ENCODE measurements at regions not wholly inside any gene's neighbourhood (a gene's known extent, or its start where the extent isn't known, plus 50 kb on each side); places are given as distances from the start of the nearest gene placed in this dataset.

- Histone ChIP-seq H3K79me1 (ENCODE audit: low read depth in 1 of 2, low read length in 2 of 2) (no peaks in the 10 kb centered on the region), H2AK5ac (ENCODE audit: low read depth, low read length) (no peak overlapping the region), H3K18ac (ENCODE audit: low read depth, low read length) (no peak overlapping the region), H2AK9ac (replicated peaks; ENCODE audit: low read depth, low read length, poor library complexity) (no peak overlapping the region), H3K9me1 (ENCODE audit: insufficient read depth, low read length) (no peaks in the 10 kb centered on the region), H3K27ac (ENCODE audit: insufficient read depth, low read length) (no peak overlapping the region), H3K56ac (ENCODE audit: extremely low read depth, insufficient read depth, low read length) (no peak overlapping the region), H2BK5ac (ENCODE audit: low read depth, low read length, poor library complexity, severe bottlenecking) (no peak overlapping the region), H3K4me1 (ENCODE audit: control insufficient read depth, insufficient read depth, low read length) (no peaks in the 10 kb centered on the region), H3K9me3 (ENCODE audit: control insufficient read depth, insufficient read depth, low read length) (peaks cover 44% of the 10 kb centered on the region), H3K4ac (ENCODE audit: low read depth, low read length) (no peak overlapping the region), H3K36me3 (ENCODE audit: control insufficient read depth, insufficient read depth, low read length) (no peaks in the 10 kb centered on the region), H4K8ac (ENCODE audit: low read depth in 2 of 2, low read length in 2 of 2) (no peak overlapping the region), H3K4me2 (ENCODE audit: low read depth, low read length) (no peak overlapping the region), H3K23ac (ENCODE audit: low read depth, low read length) (no peak overlapping the region), H4K20me1 (ENCODE audit: insufficient read depth, low read length) (no peaks in the 10 kb centered on the region), H4K91ac (ENCODE audit: insufficient read depth, low read depth, low read length) (no peak overlapping the region), H3K27me3 (ENCODE audit: control insufficient read depth, insufficient read depth, low read length) (no peaks in the 10 kb centered on the region), H2BK120ac (ENCODE audit: low read depth, low read length) (no peak overlapping the region), H4K5ac (ENCODE audit: low read depth, low read length) (no peak overlapping the region), H2AFZ (replicated peaks; ENCODE audit: low read length, poor library complexity) (no peak overlapping the region), H3K14ac (replicated peaks; ENCODE audit: low read depth, low read length) (no peak overlapping the region), H2BK15ac (ENCODE audit: low read depth, low read length) (no peak overlapping the region), H3K9ac (ENCODE audit: low read depth, low read length) (no peak overlapping the region), H3K4me3 (ENCODE audit: insufficient read depth, low read depth, low read length) (no peak overlapping the region), H2BK20ac (ENCODE audit: low read depth, low read length) (no peak overlapping the region)
- in situ Hi-C loops (cut with MboI; ENCODE audit: low sequenced_read_pairs) (no loop called here), dilution Hi-C loops (cut with HindIII; ENCODE audit: low sequenced_read_pairs, unreplicated experiment) (no loop called here), intact Hi-C loops (cut with micrococcal nuclease) (no loop called here)
- ChIA-PET POLR2A (ENCODE audit: unreplicated experiment) (no interaction called here), CTCF (no interaction called here)
- no peak for TF ChIP-seq POLR2A (IDR thresholded peaks at IDR 0.05; ENCODE audit: low read depth, low read length)
- no peak for TF ChIP-seq USF2 (IDR thresholded peaks at IDR 0.05; ENCODE audit: low read depth, low read length)
- no peak for TF ChIP-seq BHLHE40 (IDR thresholded peaks at IDR 0.05; ENCODE audit: low read depth, low read length)
- no peak for TF ChIP-seq CHD1 (IDR thresholded peaks at IDR 0.05; ENCODE audit: low read depth, low read length)
- TF ChIP-seq NFE2L2 (IDR thresholded peaks at IDR 0.05; ENCODE audit: low read depth, low read length) = no peak
- TF ChIP-seq MXI1 (IDR thresholded peaks at IDR 0.05; ENCODE audit: borderline replicate concordance, low read depth, low read length) = no peak
- TF ChIP-seq SMC3 (IDR thresholded peaks at IDR 0.05; ENCODE audit: low read depth, low read length) = no peak
- TF ChIP-seq MAFK (IDR thresholded peaks at IDR 0.05; ENCODE audit: low read depth, low read length) = no peak
- TF ChIP-seq RFX5 (IDR thresholded peaks at IDR 0.05; ENCODE audit: low read depth, low read length) = no peak
- TF ChIP-seq ELK1 (IDR thresholded peaks at IDR 0.05; ENCODE audit: borderline replicate concordance, low read depth, low read length) = no peak
- TF ChIP-seq RCOR1 (IDR thresholded peaks at IDR 0.05; ENCODE audit: insufficient replicate concordance, low read length) = no peak
- no peak for TF ChIP-seq CTCF (conservative IDR thresholded peaks at IDR 0.05; ENCODE audit: low read depth, low read length)
- TF ChIP-seq FOS (IDR thresholded peaks at IDR 0.05; ENCODE audit: low read depth, low read length) = no peak
- no peak for TF ChIP-seq MAZ (IDR thresholded peaks at IDR 0.05; ENCODE audit: borderline replicate concordance, low read depth, low read length)
- TF ChIP-seq RAD21 (IDR thresholded peaks at IDR 0.05; ENCODE audit: low read length) = no peak
- WGBS, 2 experiments (ENCODE audit: extremely low coverage in 2 of 2, insufficient read length in 1 of 2) = 20% methylated on average over 1 of the region's 3 CpGs; no CpG with 5 or more reads in 1 of the 2 experiments
- no TSS peak for BruUV-seq (replicated peaks)
- ATAC-seq (ENCODE audit: low read depth) (no peak), DNase-seq (no peak)
Observed at GRCh38 chr10:130435961-130436360, 299.8 kb downstream of the GLRX3 start.
